HG02970 (cell line): ENCODE measurements at regions not wholly inside any gene's neighbourhood (a gene's known extent, or its start where the extent isn't known, plus 50 kb on each side); places are given as distances from the start of the nearest gene placed in this dataset.
"Not testable (repeated sequence)": the region's sequence is repeated elsewhere in the genome, so short reads cannot be mapped to it uniquely, and the experiment has no call there.

Source experiments
- ATAC-seq: cut with Tn5 transposase; IDR thresholded peaks from one replicate; pipeline ENCODE4 v1.9.1; 2021; ENCODE audit warnings: mild to moderate bottlenecking, moderate library complexity, moderate number of reproducible peaks; ENCODE audit not compliant: unreplicated experiment, low FRiP score

- ATAC-seq: no peak
These were observed 404.1 kb downstream of the FOXA2 start for GRCh38 chr20:22180244-22180643.

- ATAC-seq: no peak
These were observed 424.2 kb downstream of the FOXA2 start for GRCh38 chr20:22160101-22160652.

DNA sequence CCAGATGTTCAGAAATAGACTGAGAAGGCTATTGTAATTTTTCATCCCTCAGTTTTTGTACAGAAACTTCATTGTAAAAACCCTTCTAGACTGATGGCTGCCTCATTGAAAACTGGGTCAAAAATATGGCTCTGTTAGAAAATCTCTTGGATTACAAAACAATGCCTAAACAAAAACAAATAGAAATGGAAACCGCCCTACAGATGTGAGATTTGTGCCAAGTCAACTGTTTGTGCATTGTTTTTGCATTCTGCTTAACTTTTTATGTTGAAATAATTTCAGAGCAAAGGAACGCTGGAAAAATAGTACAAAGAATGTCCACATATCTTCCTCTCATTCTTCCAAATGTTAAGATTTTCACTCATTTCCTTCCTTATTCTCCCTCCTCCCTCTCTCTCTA lies 425.1 kb downstream of the FOXA2 start:
- ATAC-seq: no peak

GRCh38 chr20:22127587-22127986 lies 422.1 kb downstream of the PAX1 start:
- no peak for ATAC-seq

DNA sequence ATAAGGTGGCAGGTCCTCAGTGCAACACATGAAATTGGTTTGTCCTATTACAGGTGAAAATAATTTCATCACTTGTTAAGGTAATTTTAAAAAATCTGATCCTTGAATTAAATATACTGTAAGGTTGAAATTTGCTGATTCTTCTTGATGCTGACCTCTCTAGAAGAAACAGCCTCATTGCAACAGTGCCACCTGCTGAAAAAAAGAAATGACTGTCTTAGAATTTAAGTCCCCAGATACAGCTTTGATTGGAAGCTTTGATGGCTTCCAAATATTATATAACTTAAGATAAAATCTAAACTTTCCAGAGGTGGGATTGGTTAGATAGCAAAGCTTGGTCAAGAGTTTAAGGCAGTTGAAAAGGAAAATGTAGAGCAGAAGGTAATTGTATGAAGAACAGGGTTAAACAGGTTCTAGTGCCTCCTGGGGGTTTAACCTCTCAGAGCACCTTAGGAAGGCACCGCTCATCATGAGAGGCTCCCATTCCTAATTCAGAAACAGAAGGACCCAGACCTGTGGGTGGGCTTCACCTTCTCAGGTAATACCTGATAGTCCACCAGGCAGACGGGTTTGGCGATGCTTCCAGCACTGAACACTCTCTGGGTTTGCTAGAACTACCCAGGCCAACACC lies 401.0 kb downstream of the PAX1 start:
- ATAC-seq: no peak

- no peak for ATAC-seq
These were observed 396.1 kb downstream of the PAX1 start for GRCh38 chr20:22101606-22102005.

- ATAC-seq: no peak
These were observed 395.2 kb downstream of the PAX1 start for GRCh38 chr20:22100686-22101085.

DNA sequence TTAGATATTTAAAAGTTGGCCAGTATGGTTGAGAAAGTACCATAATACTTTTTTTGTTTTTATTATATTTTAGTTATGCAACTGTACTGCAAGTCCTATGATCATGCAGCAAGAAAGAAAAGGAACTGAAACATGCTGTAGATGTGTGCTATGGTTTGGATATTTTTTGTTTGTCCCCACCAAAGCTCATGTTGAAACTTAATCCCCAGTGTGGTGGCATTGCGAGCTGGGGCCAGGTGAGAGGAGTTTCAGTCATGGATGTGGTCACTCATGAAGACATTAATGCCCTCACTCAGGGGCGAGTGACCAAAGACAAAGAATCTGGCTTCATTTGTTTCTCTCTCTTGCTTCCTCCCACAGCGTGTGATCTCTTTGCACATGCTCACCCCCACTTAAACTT lies 393.9 kb downstream of the PAX1 start:
- no peak for ATAC-seq

GRCh38 chr20:22098511-22098910 lies 393.0 kb downstream of the PAX1 start:
- no peak for ATAC-seq

DNA sequence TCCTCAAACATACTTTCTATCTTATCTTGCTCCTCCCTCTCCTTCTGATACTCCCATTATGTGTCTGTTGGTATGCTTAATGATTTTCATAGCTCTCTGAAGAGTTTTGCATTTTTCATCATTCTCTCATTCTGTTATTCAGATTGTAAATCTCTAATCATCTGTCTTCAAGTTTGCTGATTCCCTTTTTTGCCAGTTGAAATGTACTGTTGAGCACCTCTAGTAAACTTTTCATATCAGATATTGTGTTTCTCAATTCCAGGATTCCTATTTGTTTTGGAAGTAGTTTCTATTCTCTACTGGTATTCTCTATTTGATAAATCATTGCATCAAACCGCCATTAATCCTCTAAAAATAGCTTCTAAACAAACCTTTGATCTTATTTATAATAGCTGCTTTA lies 387.7 kb downstream of the PAX1 start:
- no peak for ATAC-seq

DNA sequence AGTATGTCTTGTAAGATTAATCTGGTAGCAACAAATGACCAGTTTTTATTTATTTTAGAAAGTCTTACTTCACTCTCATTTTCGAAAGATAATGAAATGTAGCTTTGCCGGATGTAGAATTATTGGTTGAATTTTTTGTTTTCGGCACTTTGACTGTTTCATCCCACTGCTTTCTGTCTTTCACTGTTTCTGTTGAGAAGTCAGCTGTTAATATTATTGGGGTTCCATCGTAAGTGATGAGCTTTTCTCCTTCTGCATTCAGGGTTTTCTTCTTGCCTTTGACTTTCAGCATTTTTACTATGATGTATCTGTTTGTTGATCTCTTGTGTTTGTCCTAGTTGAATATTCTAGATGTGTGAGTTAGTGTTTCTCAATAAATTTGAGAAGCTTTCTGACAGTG lies 383.4 kb downstream of the PAX1 start:
- ATAC-seq: no peak

DNA sequence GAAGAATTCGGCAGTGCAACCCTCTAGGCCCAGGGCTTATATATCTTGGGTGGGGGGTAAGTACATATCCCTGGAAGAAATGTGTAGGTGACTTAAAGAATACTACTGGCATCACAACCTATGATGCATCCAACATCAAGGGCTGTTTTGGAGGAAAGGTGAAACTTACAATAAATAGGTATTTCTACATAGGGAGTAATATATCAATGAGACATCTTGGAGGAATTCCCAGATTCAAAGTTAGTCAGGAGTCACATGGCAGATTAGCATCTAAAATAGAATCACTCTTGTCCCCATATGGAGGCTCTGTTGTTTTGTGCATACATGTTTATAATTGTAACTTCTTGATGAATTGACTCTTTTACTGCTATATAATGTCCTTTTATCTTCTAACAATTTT lies 375.5 kb downstream of the PAX1 start:
- no peak for ATAC-seq

GRCh38 chr20:22074635-22075034 lies 369.2 kb downstream of the PAX1 start:
- no peak for ATAC-seq

- no peak for ATAC-seq
These were observed 366.4 kb downstream of the PAX1 start for GRCh38 chr20:22071841-22072240.

DNA sequence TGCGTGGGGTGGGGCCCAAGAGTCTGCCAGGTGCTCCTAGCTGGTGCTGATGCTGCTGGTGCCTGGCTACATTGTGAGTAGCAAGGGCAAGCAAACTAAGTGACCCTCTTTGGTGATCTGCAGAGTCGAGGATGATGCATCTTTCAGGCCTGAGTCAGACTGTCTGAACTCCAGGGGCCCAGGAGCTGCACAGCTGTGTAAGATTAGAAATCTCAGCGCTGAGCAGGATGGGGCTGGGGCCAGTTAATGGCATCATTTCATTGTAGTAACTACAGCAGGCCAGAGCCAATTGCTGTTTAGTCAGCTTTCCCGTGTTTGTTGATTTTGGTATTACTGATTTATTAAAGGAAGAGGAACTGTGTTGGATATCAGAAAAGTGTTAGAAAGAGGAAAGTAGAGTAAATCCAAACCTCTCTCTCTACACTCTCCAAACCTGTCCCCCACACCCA lies 365.2 kb downstream of the PAX1 start:
- no peak for ATAC-seq

DNA sequence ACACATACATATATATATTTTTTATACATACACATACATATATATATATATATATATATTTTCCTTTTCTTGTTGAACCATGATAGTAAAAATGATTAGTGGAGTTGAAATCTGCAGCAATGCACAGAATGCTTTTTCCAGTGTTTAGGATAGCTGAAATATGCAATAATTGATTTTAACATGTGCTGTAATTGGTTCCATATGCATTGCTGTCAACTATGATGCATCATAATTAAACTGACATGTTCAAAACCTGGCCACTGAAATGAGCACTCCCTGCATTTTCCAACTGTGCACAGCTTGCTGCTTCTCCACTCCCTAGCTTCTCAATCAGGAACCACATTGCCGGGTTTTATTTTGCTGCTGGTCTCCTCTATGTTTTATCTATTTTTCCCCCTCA lies 358.3 kb downstream of the PAX1 start:
- ATAC-seq: no peak

DNA sequence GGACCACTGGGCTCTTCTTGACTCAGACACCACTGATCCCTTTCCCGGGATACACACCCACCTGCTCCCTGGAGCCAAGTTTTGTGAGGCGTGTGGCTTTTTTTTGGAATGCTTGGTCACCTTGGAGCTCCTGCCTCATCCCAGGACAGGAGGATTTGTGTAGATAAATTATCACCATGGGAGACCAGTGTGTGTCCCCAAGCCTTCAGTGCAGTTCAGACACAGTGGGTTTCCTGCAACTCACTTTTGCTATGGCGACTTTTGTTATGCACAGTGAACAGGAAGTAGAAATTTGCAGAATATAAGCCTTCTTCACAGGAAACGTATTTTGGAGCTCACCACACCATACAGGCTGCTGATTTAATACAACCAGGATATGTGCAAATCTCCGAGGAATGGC lies 357.4 kb downstream of the PAX1 start:
- ATAC-seq: no peak

- no peak for ATAC-seq
These were observed 355.1 kb downstream of the PAX1 start for GRCh38 chr20:22060610-22061009.

DNA sequence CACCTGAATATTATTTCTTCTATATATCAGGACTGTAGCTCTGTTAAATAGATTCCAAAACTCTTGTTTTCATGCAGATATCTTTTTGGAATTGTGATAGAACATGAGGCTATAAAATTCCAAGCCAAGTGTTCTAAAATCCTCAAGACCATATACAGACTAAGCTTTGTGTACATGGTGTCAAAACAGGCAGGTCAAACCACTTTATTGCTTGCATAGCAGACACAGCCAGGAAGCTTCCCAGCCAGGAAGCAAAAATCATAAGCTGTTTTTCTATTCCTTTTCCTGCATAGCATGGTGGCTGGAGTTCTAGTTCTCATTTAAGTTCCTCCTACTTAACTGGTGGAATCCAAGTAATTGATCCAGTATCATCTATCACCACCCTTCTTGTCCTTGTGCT lies 353.3 kb downstream of the PAX1 start:
- no peak for ATAC-seq

DNA sequence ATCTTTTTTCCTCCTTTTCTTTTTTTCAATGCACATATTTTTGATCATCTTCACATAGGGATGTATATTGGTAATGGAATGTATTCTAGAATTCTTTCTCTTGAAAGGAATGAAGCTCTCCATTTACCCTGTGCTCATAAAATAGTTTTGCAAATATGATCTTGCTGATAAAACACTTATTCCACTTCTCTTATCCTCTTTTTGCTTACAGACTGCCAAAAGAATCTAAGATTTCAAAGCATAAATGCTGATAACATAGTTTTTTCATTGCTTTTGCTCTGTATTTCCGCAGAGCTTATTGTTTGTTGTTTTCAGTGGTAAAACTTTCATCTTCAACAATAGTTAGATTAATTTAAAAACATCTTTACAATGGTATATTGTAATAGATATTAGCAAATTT lies 350.5 kb downstream of the PAX1 start:
- no peak for ATAC-seq

DNA sequence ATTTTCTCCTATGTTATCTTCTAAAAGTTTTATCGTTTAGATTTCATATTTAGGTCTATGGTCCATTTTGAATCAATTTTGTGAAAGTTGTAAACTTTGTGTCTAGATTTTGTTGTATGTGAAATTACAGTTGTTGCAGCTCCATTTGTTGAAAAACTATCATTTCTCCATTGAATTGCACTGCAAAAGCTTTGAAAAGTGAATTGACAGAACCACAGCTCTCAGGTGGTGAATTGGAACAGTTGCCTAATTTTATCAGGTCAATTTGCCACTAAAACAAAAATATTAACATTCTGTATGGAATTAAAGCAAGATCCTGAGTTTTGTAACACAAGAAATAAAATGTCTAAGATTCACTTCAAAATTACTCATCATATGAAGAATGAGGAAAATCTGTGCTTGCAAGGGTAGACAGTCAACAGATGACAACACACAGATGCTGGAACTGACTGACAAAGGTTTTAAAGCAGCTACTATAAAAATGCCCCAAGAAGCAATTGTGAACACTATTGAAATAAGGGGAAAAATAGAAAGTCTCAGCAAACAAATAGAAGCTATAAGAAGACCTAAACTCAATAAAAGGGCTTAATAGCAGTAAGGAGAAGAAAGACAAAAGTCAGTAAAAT lies 346.7 kb downstream of the PAX1 start:
- ATAC-seq: no peak

DNA sequence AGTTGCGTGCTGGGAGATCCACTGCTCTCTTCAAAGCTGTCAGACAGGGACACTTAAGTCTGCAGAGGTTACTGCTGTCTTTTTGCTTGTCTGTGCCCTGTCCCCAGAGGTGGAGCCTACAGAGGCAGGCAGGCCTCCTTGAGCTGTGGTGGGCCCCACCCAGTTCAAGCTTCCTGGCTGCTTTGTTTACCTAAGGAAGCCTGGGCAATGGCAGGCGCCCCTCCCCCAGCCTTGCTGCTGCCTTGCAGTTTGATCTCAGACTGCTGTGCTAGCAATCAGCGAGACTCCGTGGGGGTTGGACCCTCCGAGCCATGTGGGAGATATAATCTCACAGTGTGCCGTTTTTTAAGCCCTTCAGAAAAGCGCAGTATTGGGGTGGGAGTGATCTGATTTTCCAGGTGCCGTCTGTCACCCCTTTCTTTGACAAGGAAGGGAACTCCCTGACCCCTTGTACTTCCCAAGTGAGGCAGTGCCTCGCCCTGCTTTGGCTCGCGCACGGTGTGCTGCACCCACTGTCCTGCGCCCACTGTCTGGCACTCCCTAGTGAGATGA lies 340.6 kb downstream of the PAX1 start:
- not testable (repeated sequence) for ATAC-seq
